ENCODE measurements at regions not wholly inside any gene's neighbourhood (a gene's known extent, or its start where the extent isn't known, plus 50 kb on each side); places are given as distances from the start of the nearest gene placed in this dataset.
"Not testable (repeated sequence)": the region's sequence is repeated elsewhere in the genome, so short reads cannot be mapped to it uniquely, and the experiment has no call there.

DNA sequence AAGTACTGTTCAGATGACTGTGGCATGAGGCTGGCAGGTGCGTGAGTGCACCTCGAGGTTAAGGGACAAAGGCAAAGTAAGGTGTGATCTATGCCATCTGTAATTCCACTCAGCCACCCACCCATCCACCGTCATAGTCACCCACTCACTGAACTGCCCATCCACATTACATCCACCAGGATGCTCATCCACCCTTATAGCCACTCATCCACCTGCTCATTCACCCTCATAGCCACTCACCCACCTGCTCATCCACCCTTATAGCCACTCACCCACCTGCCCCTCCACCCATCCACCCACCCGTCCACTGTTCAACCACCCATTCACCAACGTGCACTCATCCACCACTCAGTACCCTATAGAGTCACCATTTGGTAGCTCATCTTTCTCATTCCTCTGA is 64.1 kb upstream of the UXT start:
- H3K27me3 Mint-ChIP-seq (ENCODE audit: insufficient read depth) = peaks cover 2% of the 10 kb centered on the region
- H3K4me1 Mint-ChIP-seq (ENCODE audit: low read depth) = no peaks in the 10 kb centered on the region
- H3K9me3 Mint-ChIP-seq = no peaks in the 10 kb centered on the region
- DNase-seq (ENCODE audit: low spot score) = no peak
- intact Hi-C loops (cut with micrococcal nuclease) = loop anchor here (2.0 to 5.0 kb wide), 2 partner anchors 61 to 160 kb away; no protein-coding TSS in a partner anchor
- H3K27ac Mint-ChIP-seq = no peak overlapping the region
- no peaks in the 10 kb centered on the region for H3K36me3 Mint-ChIP-seq (ENCODE audit: low read depth)
- no peak overlapping the region for H3K4me3 Mint-ChIP-seq

GRCh38 chrX:47722260-47722659 is 63.3 kb upstream of the UXT start:
- intact Hi-C loops (cut with micrococcal nuclease) = loop anchor here (2.0 to 5.0 kb wide), 2 partner anchors 60 to 159 kb away; no protein-coding TSS in a partner anchor
- H3K4me3 Mint-ChIP-seq = no peak overlapping the region
- H3K27me3 Mint-ChIP-seq (ENCODE audit: insufficient read depth) = peaks cover 2% of the 10 kb centered on the region

DNA sequence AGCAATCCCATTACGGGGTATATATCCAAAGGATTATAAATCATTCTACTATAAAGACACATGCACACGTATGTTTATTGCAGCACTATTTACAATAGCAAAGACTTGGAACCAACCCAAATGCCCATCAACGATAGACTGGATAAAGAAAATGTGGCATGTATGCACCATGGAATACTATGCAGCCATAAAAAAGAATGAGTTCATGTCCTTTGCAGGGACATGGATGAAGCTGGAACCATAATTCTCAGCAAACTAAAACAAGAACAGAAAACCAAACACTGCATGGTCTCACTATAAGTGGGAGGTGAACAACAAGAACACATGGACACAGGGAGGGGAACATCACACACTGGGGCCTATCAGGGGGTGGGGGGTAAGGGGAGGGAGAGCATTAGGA is 56.1 kb upstream of the UXT start:
- H3K9me3 Mint-ChIP-seq; DNase-seq (ENCODE audit: low spot score); H3K27ac Mint-ChIP-seq; H3K27me3 Mint-ChIP-seq (ENCODE audit: insufficient read depth); H3K4me3 Mint-ChIP-seq; H3K36me3 Mint-ChIP-seq (ENCODE audit: low read depth); H3K4me1 Mint-ChIP-seq (ENCODE audit: low read depth); intact Hi-C loops (cut with micrococcal nuclease): not testable (repeated sequence)

More at GRCh38 chrX:47722260-47722659, 63.3 kb upstream of the UXT start:
- H3K9me3 Mint-ChIP-seq = no peaks in the 10 kb centered on the region
- no peaks in the 10 kb centered on the region for H3K4me1 Mint-ChIP-seq (ENCODE audit: low read depth)
- no peak for DNase-seq (ENCODE audit: low spot score)
- H3K27ac Mint-ChIP-seq = no peak overlapping the region
- H3K36me3 Mint-ChIP-seq (ENCODE audit: low read depth) = no peaks in the 10 kb centered on the region

DNA sequence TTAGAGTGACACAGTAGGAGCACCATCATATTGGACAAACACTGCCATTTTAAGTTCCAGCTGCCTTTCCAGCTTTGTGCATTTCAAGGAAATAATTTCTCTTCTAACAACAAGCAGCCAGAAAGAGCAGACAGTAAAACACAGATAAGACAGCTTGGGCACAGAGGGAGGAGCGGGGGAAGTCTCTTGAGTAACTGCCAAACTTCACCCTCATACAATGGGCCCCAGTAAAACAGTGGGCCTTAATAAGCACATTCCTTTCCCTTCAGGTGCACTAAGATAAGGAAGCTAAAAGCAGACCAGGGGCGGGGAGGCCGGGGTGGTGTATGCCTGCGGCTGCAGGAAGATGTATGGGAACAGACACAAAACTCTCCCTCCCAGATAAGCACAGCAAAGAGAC is 53.7 kb upstream of the UXT start:
- H3K27ac Mint-ChIP-seq; H3K4me1 Mint-ChIP-seq (ENCODE audit: low read depth); DNase-seq (ENCODE audit: low spot score); H3K27me3 Mint-ChIP-seq (ENCODE audit: insufficient read depth); H3K4me3 Mint-ChIP-seq; H3K36me3 Mint-ChIP-seq (ENCODE audit: low read depth); intact Hi-C loops (cut with micrococcal nuclease); H3K9me3 Mint-ChIP-seq: not testable (repeated sequence)

DNA sequence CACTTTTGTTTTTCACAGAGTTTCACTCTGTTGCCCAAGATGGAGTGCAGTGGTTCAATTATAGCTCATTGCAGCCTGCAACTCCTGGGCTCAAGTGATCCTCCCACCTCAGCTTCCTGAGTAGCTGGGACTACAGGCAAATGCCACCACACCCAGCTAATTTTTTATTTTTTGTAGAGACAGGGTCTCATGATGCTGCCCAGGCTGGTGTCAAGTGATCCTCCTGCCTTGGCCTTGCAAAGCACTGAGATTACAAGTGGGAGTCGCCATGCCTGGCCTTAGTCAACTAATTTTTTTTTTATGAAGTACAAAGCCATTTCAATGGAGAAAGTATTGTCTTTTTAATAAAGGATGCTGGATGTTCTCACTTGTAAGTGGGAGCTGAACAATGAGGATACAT is 51.3 kb upstream of the UXT start:
- no peaks in the 10 kb centered on the region for H3K4me1 Mint-ChIP-seq (ENCODE audit: low read depth)
- H3K27me3 Mint-ChIP-seq (ENCODE audit: insufficient read depth) = peaks cover 7% of the 10 kb centered on the region

More for the DNA sequence above, 51.3 kb upstream of the UXT start:
- Mint-ChIP-seq H3K4me3 (no peak overlapping the region), H3K27ac (no peak overlapping the region), H3K9me3 (no peaks in the 10 kb centered on the region), H3K36me3 (ENCODE audit: low read depth) (no peaks in the 10 kb centered on the region)
- intact Hi-C loops (cut with micrococcal nuclease) = no loop called here
- no peak for DNase-seq (ENCODE audit: low spot score)
